HG02763 (cell line): ENCODE measurements at regions not wholly inside any gene's neighbourhood (a gene's known extent, or its start where the extent isn't known, plus 50 kb on each side); places are given as distances from the start of the nearest gene placed in this dataset.

ENCODE experiments used
- ATAC-seq: cut with Tn5 transposase; IDR thresholded peaks from one replicate; pipeline ENCODE4 v1.9.1; 2021; ENCODE audit warnings: mild to moderate bottlenecking, moderate library complexity; ENCODE audit not compliant: unreplicated experiment

DNA sequence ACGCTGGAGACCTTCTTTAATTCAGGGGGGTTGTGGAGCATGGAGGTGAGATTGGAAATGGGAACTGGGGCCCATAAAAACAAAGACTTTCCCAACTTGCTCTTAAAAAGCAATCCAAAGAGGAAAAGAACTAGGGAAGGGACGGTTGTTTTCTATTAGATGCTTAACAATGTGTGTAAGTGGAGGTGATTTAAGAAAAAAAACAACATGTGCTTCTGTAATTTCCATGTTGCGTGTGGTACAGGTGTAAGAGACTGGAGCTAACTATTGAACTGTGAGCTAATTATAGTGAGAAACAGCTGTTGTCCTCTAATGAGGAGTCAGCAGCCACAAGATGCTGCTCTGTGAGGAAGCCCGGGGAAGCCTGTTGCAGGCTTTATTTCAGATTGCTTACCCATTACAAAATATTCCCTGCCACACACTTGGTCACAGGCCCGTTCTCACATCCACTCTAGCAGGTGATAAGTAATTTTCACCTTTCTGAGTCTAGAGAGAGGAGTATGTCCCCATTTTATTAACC, 280.6 kb upstream of the PARD3B start:
- ATAC-seq = no peak

DNA sequence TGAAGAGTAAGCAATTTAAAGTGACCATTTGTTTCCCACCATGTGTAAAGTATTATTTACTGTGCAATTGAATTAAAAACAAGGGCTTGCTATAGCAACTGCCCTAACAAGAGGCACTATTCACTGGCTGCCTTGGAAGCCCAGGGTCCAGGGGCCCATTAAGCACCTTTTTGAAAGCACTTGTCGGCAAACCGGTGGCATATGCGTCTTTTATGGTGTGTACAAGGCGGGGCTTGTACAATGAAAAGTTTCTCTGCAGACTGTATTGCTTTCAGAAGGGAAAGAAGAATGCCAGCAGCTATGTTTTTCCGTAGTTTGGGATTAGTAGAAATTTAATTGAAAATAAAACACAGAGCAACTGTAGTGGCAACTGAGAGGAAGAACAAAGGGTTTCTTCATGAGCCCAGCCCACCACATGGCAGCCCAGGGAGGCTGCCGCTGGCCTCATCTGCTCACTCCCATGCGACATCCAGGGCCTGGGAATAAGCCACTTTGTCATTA, 279.5 kb upstream of the PARD3B start:
- no peak for ATAC-seq

DNA sequence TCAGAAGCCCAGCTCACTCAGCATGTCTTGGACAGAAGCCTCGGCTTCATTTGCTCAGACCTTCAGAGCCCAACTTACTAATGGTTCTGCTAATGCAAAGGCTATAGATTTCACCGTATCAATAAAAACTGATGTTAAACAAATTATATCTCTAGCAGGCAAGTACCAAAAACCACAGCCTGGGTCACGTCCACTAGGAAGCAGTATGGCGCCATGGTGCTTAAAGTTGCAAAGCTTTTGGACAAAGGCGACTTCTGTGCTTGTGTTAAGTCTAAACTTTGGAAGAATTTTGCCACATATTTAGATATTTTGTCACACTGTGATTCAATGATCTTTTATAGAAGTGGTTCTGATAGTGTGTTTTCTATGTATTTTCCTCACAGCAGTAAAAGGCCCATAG, 276.8 kb upstream of the PARD3B start:
- ATAC-seq = no peak

DNA sequence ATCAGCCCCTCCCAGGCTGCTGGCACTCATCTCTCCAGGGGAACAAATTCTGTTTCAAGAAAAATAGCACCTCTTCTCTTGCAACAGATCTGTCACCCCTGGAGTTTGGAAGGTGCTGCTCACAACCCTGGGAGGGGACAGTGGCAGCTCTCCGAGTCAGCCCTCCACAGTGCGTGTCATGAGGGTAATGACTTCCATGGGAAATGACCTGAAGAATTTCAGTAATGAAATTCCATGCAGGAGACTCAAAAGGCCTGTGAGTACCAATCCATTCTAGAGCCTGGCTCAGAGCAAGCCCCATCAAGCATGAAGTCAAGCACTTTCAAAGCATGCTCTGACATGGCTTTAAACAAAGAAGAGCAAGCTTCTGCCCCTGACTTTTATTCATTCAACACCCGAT, 276.3 kb upstream of the PARD3B start:
- ATAC-seq = no peak

DNA sequence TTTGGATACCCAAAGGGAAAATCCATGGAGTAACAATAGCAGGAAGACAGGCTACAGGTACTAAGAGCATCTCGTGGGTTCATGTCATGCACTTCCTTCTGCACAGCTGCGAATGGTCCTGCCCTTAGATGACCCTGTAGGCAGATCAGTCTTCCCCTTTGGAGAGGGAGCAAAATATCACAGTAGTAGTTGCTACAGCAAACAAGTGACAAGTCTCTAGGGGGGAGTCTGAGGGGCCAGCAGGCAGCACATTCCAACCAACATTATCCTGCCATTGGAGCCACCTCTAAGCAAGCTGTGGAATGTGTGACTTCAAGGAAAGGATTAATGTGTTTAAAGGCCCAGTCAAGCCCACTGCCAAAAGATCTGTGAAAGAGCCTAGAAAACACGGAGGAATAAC, 273.2 kb upstream of the PARD3B start:
- ATAC-seq = no peak

DNA sequence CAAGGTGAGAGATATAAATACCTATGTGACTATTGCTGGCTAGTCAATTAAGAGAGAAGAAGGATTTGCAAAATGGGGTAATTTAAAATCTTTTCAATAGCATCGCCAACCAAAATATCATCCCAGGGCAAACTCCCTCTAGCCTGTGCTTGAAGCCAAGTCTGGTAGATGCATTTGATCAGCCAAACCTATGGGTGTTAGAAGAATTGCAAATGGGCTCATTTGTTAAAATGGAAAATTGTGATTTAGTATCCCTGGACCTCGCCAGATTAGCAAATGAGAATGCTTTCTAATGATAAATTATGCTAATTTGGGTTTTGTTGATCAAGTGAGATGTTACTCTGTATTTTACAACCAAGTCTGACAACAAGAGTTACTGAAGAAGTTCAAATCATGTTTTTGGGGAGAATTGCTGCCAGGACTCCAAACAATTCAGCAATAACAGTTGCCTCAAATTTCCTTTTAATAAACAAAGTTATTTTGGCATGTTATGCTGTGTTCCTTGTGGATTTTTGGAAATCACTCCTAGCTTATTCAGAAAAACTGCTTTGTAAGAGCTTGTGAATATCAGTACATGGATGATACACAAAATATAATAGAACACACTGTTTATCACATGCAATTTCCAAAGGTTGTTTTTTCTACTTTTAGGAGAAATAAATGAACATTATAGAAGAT, 272.5 kb upstream of the PARD3B start:
- no peak for ATAC-seq

DNA sequence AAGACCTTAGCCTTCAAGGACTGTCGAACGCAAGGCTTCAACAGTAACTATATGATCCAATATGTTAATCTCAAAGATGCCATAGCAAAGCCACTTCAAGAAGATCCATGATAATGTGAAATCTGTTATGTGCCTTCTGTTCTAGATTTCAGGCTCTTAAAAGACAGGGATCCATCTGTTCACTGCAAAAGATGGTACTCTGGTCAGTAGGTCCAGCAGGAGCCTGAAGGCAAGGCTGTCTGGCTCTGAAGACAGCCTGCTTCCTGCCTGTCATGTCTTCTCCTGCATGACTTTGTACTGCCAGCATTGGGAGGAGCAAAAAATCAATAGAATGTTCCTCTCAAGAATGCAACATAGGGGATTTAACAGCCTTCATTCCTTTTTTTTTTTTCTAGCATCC, 270.8 kb upstream of the PARD3B start:
- ATAC-seq = no peak

DNA sequence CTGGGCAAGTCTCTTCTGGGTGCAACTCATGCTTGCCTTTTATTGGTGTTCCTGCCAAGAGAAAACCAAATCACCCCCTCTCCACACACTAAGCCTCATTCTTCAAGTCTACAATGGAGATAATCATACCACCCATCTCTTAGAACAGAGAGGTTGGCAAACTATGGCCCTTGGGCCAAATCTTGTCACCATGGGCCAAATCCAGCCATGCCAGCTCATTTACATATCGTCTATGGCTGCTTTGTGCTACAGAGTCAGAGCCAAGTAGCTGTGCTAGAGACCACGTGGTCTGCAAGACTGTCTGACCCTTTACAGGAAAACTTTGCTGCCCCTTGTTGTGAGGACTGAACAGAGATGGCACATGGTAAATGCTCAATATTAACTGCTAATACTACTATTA, 270.3 kb upstream of the PARD3B start:
- ATAC-seq = no peak

DNA sequence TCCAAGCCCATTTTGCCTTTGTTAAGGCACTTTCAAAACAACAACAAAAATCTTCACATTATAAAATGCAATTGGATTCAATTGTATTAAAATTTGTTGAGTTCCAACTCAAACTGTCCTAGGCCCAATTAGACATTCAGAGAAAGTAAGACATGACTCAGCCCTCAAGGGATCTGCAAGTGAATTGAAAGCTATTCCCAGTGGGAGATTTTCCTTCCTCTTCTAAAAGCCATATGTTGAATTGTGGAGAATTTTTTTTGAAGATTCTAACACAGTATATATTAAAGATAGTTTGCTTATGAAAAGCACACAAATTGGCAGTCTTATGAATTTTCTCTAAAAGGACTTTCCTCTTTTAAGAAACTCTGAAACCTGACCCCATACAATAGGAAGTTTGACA, 268.0 kb upstream of the PARD3B start:
- ATAC-seq = no peak

DNA sequence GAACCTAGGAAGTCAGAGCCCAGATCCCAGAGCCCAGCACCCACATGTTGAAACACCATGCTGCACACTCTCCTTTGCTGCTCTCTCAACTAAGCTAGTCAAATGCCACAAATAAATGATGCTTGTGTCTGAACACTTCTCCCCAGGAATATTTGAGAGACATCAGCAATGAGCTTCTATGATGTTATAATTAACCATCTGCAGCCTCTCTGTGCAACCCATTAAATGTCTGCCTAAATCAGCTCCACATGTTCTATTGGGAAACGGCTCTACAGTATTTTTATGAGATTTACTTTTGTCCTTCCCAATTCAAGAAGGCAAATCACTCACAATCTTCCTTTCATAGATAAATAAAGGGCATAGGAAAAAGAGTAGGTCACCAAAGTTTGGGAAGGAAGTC, 266.8 kb upstream of the PARD3B start:
- no peak for ATAC-seq

DNA sequence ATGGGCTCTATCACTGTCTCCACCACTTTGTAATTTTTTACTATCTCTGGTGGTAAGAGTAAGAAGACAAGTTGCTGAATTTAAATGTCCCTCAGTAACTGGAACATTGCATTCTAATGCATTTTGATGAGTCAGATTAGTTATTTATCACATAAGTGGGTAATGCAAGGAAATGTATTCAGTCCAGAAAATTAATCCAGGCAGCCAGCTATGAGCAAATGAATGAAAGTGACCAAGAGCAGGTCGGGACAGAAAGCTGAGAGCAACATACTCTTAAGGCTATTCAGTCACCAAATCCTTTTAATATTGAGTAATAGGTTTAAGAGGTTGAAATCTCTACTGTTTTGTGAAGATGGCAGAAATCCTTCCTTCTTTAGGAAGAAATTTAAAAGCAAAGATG, 265.5 kb upstream of the PARD3B start:
- ATAC-seq = no peak

DNA sequence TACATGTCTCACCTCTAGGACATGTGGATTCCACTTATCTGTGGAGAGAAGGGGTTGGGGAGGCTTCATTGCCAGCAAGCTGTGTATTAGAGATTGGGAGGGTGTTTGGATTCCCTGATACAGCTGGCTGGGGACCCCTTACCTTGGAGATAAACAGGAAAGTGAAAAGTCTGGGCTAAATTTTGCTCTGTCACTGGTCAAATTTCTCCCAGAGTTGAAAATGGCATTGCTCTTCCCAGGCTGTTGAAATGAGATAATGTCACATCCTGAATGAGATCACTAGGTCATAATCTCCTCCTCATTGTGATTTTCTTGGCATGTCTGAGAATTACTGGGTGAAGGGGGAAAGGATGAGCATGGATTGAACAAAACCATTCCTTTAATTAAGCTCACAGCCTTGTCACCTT, 265.0 kb upstream of the PARD3B start:
- ATAC-seq = no peak

DNA sequence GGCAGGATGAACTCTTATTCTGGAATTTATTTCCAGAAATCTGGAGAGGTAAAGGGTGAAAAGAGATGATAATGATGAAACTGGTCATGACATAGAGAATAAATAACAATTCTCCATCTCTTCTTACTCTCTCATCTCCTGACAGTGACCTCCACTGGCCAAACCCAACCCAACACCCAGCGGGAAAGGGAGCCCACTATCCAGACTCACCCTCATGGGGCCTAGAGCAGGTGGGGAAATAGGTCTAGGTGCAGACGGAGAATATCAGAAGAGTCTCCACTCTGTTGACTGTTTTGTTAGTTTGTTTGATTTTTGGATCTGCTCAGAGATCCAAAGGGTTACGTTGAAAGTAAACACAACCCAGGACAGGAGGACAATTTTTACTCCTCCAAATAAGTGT, 263.2 kb upstream of the PARD3B start:
- no peak for ATAC-seq

DNA sequence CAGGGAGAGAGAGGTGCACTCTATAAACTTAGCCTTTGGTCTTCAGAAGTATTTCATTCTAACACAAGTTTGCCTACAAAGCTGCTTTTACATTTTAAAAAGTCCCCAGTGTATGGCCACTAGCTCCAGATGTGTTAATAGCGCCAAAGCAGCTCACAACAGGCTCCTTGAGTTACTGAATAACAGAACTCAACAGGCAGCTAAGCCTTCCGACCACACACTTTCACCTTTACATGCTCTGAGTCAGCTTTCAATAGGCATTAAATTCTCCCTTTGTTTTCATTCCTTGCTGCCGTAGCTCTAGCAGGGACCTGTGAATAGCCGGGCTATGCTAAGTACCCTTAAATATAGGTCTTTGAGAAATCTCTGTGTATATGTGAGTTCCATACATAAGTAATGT, 262.8 kb upstream of the PARD3B start:
- ATAC-seq = no peak

DNA sequence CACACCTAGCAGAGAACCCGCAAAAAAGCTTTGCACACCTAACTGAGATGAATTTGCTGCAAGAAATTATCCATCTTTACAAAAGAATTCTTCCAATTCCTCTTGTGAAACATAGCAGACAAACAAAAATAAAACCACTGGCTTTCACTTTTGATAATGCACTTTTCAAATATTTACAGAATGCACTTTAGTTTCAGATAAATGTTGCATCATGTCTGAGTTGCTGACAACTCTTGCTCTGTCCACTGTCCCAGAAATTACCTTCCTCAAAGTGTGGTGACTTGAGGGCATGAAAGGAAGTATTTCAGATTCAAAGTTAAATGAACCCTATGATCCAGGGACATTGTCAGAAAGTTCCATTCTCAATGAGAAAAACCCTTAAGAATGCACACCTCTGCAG, 256.2 kb upstream of the PARD3B start:
- ATAC-seq = no peak

DNA sequence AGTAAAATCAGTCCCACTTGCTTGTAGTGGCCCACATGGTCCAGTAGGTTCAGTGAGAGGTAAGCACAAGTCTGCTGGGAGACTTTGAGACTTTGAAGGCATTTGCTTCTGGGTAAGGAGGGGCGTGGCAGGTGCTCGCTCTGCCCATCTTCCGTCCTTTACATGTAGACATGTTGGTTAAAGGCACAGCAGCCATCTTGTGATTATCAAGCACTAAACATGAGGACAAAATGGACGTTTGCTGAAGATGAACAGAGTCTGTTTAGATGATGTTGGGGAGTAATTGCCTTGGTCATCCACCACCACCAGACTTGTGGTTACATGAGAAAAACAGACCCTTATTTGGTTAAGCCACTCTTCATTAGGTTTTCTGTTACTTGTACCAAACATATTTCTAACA, 252.8 kb upstream of the PARD3B start:
- ATAC-seq = no peak

DNA sequence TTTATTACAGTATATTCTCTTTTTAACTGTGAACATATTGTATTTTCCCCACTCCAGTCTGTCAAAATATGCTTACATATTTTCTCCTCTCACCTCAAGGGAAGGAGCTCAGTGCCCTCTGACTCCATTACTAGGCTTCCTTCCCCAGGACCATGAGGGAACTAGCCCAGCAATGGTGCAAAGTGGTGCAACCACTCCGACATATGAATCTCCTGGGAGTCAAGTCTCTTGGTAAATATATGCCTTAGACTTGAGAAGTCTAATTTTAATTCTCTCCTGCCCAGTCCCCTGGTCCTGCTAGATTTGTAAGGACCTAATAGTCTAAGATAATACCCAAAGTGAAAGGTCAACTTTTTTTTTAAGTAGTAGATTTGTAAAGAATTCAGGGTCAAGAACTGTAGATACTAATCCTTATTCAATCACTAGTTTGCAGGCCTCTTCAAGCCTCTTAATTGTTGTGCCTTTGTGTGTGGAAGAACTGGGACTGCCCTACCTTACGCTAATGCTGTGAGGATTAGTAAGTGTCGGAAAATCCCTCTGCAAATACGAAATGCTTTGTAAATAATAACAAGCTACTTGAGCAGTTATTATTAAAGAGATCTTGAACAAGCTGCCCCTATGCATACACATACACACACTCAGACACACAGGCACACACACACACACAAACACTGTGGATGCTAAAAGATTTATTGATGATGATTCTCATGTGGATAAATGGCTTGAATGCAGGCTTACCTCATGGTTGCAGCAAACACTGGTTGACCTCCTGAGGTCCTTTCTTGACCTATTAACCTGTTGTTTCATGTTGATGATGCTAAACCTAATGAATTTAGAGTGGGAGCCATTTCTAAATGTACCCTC, 251.2 kb upstream of the PARD3B start:
- no peak for ATAC-seq

DNA sequence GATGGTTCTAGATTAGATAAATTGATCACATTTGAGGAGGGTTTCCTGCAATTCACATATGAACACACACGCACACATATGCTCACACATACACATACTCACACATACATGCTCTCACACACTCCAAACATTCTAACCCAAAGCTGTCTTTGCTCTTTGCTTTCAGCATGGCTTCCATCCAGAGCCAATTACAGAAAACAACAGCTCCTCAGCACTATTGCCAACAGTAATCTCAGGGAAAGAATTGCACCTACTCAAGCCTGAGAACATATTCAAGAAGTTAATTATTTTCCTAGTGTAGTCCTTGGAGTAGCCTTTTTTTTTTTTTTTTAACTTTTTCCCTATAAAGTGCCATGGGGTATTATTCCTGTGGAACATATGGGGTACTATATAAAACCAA, 246.9 kb upstream of the PARD3B start:
- no peak for ATAC-seq

DNA sequence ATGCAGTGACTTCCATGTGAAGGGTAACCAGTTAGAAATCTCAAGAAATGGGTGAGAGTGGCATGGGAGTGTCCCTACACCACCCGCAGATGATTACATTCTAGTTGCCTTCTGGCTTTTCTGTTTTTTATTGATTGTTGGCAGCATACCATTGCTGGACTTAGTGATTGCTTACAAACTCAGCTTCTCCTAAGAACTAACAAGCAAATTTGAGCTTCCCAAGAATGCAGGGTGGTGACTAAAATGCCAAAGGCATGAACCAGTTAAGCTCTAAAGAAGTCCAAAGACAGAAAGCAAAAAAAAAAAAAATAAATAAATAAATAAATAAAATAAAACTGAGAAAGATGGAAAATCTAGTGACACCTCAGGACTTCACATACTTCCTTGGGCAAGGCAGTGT, 245.5 kb upstream of the PARD3B start:
- no peak for ATAC-seq

DNA sequence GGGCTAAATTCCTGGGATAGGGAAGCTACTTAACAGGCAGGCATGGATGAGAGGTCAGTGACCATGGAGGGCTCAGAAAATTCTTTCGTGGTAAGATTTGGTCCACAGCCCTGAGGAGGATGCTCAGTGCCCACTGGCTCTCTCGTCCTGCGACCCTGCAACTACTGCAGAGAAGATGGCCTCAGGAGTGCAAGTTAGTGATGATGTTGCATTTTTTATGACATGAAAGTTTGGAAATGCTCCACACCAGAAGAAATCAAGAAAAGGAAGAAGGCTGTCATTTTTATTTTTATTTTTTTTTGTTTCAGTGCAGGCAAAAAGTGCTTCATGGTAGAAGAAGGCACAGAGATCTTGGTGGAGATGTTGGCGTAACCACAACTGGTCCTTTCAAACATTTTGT, 238.6 kb upstream of the PARD3B start:
- no peak for ATAC-seq

DNA sequence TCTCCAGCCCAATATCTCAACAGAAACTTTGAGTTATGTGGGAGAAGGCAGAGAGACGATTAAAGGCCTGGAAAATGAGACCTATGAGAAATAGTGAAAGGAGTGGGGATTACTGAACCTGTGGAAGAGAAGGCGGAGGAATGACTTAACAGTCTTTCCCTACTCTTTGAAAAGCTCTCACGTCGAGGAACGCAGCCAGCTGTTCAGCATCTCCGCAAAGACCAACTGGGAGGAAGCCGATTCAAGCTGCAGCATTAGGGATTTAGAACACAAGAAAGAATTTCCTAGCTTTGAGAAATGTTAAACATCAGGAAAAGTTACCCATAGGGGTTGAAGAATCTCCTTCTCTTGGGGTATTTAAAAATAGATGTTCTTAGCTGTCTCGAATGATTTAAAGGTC, 233.2 kb upstream of the PARD3B start:
- ATAC-seq = no peak

DNA sequence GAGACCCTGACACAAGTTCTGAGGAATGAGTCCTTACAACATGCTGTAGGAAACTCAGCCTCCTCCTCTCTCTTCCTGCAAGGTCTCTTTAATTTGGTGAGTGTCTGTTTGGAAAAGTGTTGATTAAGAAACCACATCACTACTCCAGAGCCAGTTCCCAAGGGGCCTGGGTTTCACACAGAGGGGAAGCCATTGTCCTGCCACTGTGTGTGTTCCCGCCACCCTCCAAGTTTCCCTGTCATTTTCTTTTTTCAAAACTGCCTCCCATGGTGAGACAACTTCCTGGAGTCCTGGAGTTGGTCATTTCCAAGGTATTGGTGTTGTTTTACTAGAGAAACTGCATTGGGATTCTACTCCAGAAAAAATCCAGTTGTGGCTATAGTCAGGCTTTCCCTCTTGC, 232.0 kb upstream of the PARD3B start:
- ATAC-seq = no peak
